ENCODE measurements at regions not wholly inside any gene's neighbourhood (a gene's known extent, or its start where the extent isn't known, plus 50 kb on each side); places are given as distances from the start of the nearest gene placed in this dataset.

- TF ChIP-seq, protein P1, sequence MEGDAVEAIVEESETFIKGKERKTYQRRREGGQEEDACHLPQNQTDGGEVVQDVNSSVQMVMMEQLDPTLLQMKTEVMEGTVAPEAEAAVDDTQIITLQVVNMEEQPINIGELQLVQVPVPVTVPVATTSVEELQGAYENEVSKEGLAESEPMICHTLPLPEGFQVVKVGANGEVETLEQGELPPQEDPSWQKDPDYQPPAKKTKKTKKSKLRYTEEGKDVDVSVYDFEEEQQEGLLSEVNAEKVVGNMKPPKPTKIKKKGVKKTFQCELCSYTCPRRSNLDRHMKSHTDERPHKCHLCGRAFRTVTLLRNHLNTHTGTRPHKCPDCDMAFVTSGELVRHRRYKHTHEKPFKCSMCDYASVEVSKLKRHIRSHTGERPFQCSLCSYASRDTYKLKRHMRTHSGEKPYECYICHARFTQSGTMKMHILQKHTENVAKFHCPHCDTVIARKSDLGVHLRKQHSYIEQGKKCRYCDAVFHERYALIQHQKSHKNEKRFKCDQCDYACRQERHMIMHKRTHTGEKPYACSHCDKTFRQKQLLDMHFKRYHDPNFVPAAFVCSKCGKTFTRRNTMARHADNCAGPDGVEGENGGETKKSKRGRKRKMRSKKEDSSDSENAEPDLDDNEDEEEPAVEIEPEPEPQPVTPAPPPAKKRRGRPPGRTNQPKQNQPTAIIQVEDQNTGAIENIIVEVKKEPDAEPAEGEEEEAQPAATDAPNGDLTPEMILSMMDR (IDR thresholded peaks at IDR 0.05): no peak
- TF ChIP-seq EZH2 (IDR thresholded peaks at IDR 0.05) (no peak), EZH2phosphoT487 (IDR thresholded peaks at IDR 0.05) (no peak)
Measured at GRCh38 chr5:121693864-121694263, 157.8 kb upstream of the FTMT start.

Data from neural progenitor cell (in vitro differentiated cells).